IMR-90 (cell line): ENCODE measurements at regions not wholly inside any gene's neighbourhood (a gene's known extent, or its start where the extent isn't known, plus 50 kb on each side); places are given as distances from the start of the nearest gene placed in this dataset.

Experiments used
- ATAC-seq: fragments of 200-7000 bp; cut with Tn5 transposase; 2 replicates; pipeline ENCODE4 v1.9.1; 2020; ENCODE audit warnings: low read depth, mild to moderate bottlenecking, moderate library complexity
- BruUV-seq: library from RNA; stranded (reverse); fragments of 400-500 nt; replicated peaks from 2 replicates; lab custom pipeline; 2021; lab: Mats Ljungman, UMichigan
- CTCF ChIA-PET: fragments of 300-600 bp; formaldehyde crosslinking; extraction: SDS; loops from one replicate; lab custom pipeline; 2021; ENCODE audit warnings: antibody characterized with exemption; lab: Yijun Ruan, JAX
- POLR2A ChIA-PET: fragments of 300-600 bp; sonication (Branson Sonifier 250); formaldehyde crosslinking; loops from one replicate; lab custom pipeline; 2022; ENCODE audit warnings: antibody characterized with exemption; ENCODE audit not compliant: unreplicated experiment; lab: Charles Lee
- DNase-seq: peaks from one replicate; pipeline ENCODE4 v3.0.0; 2013
- H2AFZ ChIP-seq: replicated peaks from 2 replicates; pipeline ENCODE3; 2013; ENCODE audit warnings: low read length, mild to moderate bottlenecking; ENCODE audit not compliant: poor library complexity
- H2AK5ac ChIP-seq: 2 replicates; pipeline ENCODE4 v1.6.1; 2013; ENCODE audit warnings: low read depth, low read length, inconsistent platforms
- H2AK9ac ChIP-seq: replicated peaks from 2 replicates; pipeline ENCODE3; 2013; ENCODE audit warnings: mild to moderate bottlenecking, low read depth, low read length, moderate library complexity; ENCODE audit not compliant: poor library complexity
- H2BK120ac ChIP-seq: 2 replicates; pipeline ENCODE4 v1.6.1; 2013; ENCODE audit warnings: low read depth, low read length, inconsistent platforms
- H2BK15ac ChIP-seq: 3 replicates; pipeline ENCODE4 v1.6.1; 2013; ENCODE audit warnings: low read depth, low read length, inconsistent platforms
- H2BK20ac ChIP-seq: 2 replicates; pipeline ENCODE4 v1.6.1; 2013; ENCODE audit warnings: low read depth, mild to moderate bottlenecking, inconsistent platforms, low read length, moderate library complexity
- H2BK5ac ChIP-seq: 2 replicates; pipeline ENCODE4 v1.6.1; 2013; ENCODE audit warnings: mild to moderate bottlenecking, low read depth, low read length, inconsistent platforms; ENCODE audit not compliant: poor library complexity, severe bottlenecking
- H3K14ac ChIP-seq: replicated peaks from 2 replicates; pipeline ENCODE4 v1.6.1; 2013; ENCODE audit warnings: low read depth, low read length, inconsistent platforms
- H3K18ac ChIP-seq: 2 replicates; pipeline ENCODE4 v1.6.1; 2013; ENCODE audit warnings: low read depth, low read length, control low read depth
- H3K23ac ChIP-seq: 2 replicates; pipeline ENCODE4 v1.6.1; 2013; ENCODE audit warnings: low read depth, low read length, inconsistent platforms
- H3K27ac ChIP-seq: 2 replicates; pipeline ENCODE4 v1.5.1; 2013; ENCODE audit warnings: mild to moderate bottlenecking, control low read depth, low read length; ENCODE audit not compliant: insufficient read depth
- H3K27me3 ChIP-seq: 2 replicates; pipeline ENCODE4 v1.6.1; 2013; ENCODE audit warnings: low read length; ENCODE audit not compliant: control insufficient read depth, insufficient read depth
- H3K36me3 ChIP-seq: 2 replicates; pipeline ENCODE4 v1.6.1; 2013; ENCODE audit warnings: low read length, mixed read lengths; ENCODE audit not compliant: control insufficient read depth, insufficient read depth
- H3K4ac ChIP-seq: 2 replicates; pipeline ENCODE4 v1.6.1; 2013; ENCODE audit warnings: low read depth, low read length, inconsistent platforms
- H3K4me1 ChIP-seq: 2 replicates; pipeline ENCODE4 v1.6.1; 2013; ENCODE audit warnings: low read length, mixed read lengths; ENCODE audit not compliant: control insufficient read depth, insufficient read depth
- H3K4me2 ChIP-seq: 2 replicates; pipeline ENCODE4 v1.6.1; 2013; ENCODE audit warnings: low read depth, mild to moderate bottlenecking, control low read depth, low read length, moderate library complexity
- H3K4me3 ChIP-seq: 2 replicates; pipeline ENCODE4 v1.5.1; 2013; ENCODE audit warnings: low read depth, mild to moderate bottlenecking, control low read depth, low read length, moderate library complexity; ENCODE audit not compliant: insufficient read depth
- H3K56ac ChIP-seq: 2 replicates; pipeline ENCODE4 v1.6.1; 2013; ENCODE audit warnings: low read length, inconsistent platforms; ENCODE audit not compliant: insufficient read depth; ENCODE audit errors: extremely low read depth
- H3K79me1 ChIP-seq, 2 experiments: 2 replicates each; pipeline ENCODE4 v1.6.1; 2013; ENCODE audit warnings: low read length in 2 of 2, inconsistent platforms in 1 of 2, low read depth in 1 of 2
- H3K9ac ChIP-seq: 2 replicates; pipeline ENCODE4 v1.6.1; 2013; ENCODE audit warnings: low read depth, low read length, control low read depth
- H3K9me1 ChIP-seq: 2 replicates; pipeline ENCODE4 v1.6.1; 2013; ENCODE audit warnings: low read length, inconsistent platforms; ENCODE audit not compliant: insufficient read depth
- H3K9me3 ChIP-seq: 2 replicates; pipeline ENCODE4 v1.6.1; 2013; ENCODE audit warnings: low read length; ENCODE audit not compliant: control insufficient read depth, insufficient read depth
- H4K20me1 ChIP-seq: 2 replicates; pipeline ENCODE4 v1.6.1; 2013; ENCODE audit warnings: low read length, inconsistent platforms; ENCODE audit not compliant: insufficient read depth
- H4K5ac ChIP-seq: 2 replicates; pipeline ENCODE4 v1.6.1; 2013; ENCODE audit warnings: mild to moderate bottlenecking, low read depth, low read length, control low read depth
- H4K8ac ChIP-seq, 2 experiments: 2 replicates each; pipeline ENCODE4 v1.6.1; 2013; ENCODE audit warnings: low read depth in 2 of 2, low read length in 2 of 2, control low read depth in 1 of 2, inconsistent platforms in 1 of 2
- H4K91ac ChIP-seq: 2 replicates; pipeline ENCODE4 v1.6.1; 2013; ENCODE audit warnings: low read depth, low read length, inconsistent platforms; ENCODE audit not compliant: insufficient read depth
- BHLHE40 ChIP-seq: fragments of 150-350 bp; IDR thresholded peaks from 2 replicates; pipeline ENCODE4 v1.6.1; 2016; ENCODE audit warnings: mild to moderate bottlenecking, low read depth, low read length
- CEBPB ChIP-seq: IDR thresholded peaks from 2 replicates; pipeline ENCODE4 v1.6.1; 2012; ENCODE audit warnings: low read depth, low read length, improper control_type of control experiment
- CHD1 ChIP-seq: IDR thresholded peaks from 2 replicates; pipeline ENCODE4 v1.6.1; 2012; ENCODE audit warnings: low read depth, low read length, improper control_type of control experiment
- FOS ChIP-seq: fragments of 150-350 bp; IDR thresholded peaks from 2 replicates; pipeline ENCODE4 v1.6.1; 2016; ENCODE audit warnings: low read depth, low read length
- MAFK ChIP-seq: IDR thresholded peaks from 2 replicates; pipeline ENCODE4 v1.6.1; 2012; ENCODE audit warnings: low read depth, low read length, improper control_type of control experiment
- MAZ ChIP-seq: IDR thresholded peaks from 2 replicates; pipeline ENCODE4 v1.6.1; 2012; ENCODE audit warnings: low read depth, mild to moderate bottlenecking, low read length, improper control_type of control experiment, moderate library complexity, borderline replicate concordance
- MXI1 ChIP-seq: IDR thresholded peaks from 2 replicates; pipeline ENCODE4 v1.6.1; 2012; ENCODE audit warnings: low read depth, mild to moderate bottlenecking, low read length, moderate library complexity, borderline replicate concordance
- NFE2L2 ChIP-seq: fragments of 150-350 bp; IDR thresholded peaks from 2 replicates; pipeline ENCODE4 v1.6.1; 2016; ENCODE audit warnings: low read depth, mild to moderate bottlenecking, low read length
- POLR2A ChIP-seq: IDR thresholded peaks from 2 replicates; pipeline ENCODE4 v1.6.1; 2012; ENCODE audit warnings: mild to moderate bottlenecking, low read depth, low read length
- RAD21 ChIP-seq: IDR thresholded peaks from 2 replicates; pipeline ENCODE4 v1.6.1; 2012; ENCODE audit warnings: low read length, improper control_type of control experiment
- RCOR1 ChIP-seq: IDR thresholded peaks from 2 replicates; pipeline ENCODE4 v1.6.1; 2012; ENCODE audit warnings: mild to moderate bottlenecking, low read length, improper control_type of control experiment; ENCODE audit not compliant: insufficient replicate concordance
- RFX5 ChIP-seq: IDR thresholded peaks from 2 replicates; pipeline ENCODE4 v1.8.0; 2012; ENCODE audit warnings: low read depth, mild to moderate bottlenecking, low read length, moderate library complexity
- SMC3 ChIP-seq: fragments of 150-350 bp; IDR thresholded peaks from 2 replicates; pipeline ENCODE4 v1.6.1; 2016; ENCODE audit warnings: low read depth, mild to moderate bottlenecking, antibody characterized with exemption, low read length, moderate library complexity
- WGBS, 2 experiments: methylation state at CpG; one replicate each; pipeline versions ENCODE4 v1.1.5 to v1.1.7; 2013; ENCODE audit warnings: missing lambda C conversion rate in 2 of 2; ENCODE audit not compliant: insufficient read length in 1 of 2; ENCODE audit errors: extremely low coverage in 2 of 2; 5-methylcytosine and 5-hydroxymethylcytosine counted together
- dilution Hi-C: fragments of 300-500 bp; cut with HindIII; formaldehyde crosslinking; loops from one replicate; pipeline ENCODE4 v1.14.3; 2018; ENCODE audit warnings: low sequenced_read_pairs; ENCODE audit not compliant: unreplicated experiment
- in situ Hi-C: fragments of 300-500 bp; cut with MboI; formaldehyde crosslinking; loops from 3 replicates; pipeline ENCODE4 v1.14.3; 2019; ENCODE audit warnings: low sequenced_read_pairs, inconsistent platforms, mixed read lengths
- intact Hi-C: fragments of 100-400 bp; cut with micrococcal nuclease; formaldehyde crosslinking; loops from 2 replicates; pipeline ENCODE4 v1.10.0; 2022
- TF ChIP-seq, protein P1 (sequence below): conservative IDR thresholded peaks from 2 replicates; pipeline ENCODE4 v1.5.1; 2012; ENCODE audit warnings: mild to moderate bottlenecking, low read depth, low read length, improper control_type of control experiment
- TF ChIP-seq, protein P2 (sequence below): fragments of 150-350 bp; IDR thresholded peaks from 2 replicates; pipeline ENCODE4 v1.6.1; 2016; ENCODE audit warnings: low read depth, mild to moderate bottlenecking, low read length, moderate library complexity, borderline replicate concordance
- TF ChIP-seq, protein P3 (sequence below): fragments of 150-350 bp; IDR thresholded peaks from 2 replicates; pipeline ENCODE4 v1.6.1; 2017; ENCODE audit warnings: mild to moderate bottlenecking, antibody characterized with exemption, low read length, low read depth

DNA sequence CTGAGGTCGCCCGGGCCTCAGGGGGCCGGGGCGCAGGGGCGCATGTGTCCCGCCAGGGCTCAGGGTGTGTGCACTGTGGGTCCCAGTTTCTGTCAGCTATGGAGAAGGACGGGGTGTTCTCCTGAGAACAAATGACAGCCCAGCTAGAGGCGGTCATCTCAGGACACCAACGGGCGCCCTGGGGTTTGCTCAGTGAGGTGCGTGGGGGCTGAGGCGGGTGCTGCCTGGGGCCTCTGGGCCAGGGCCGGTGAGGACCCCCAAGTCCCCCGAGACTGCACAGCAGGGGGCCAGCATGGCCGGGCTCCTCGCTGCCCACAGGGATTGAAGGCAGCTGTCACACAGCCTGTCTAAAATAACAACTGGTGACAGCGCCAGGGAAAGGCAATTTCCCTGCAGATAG, 808.8 kb upstream of the SOX11 start:
- no peaks in the 10 kb centered on the region for H4K20me1 ChIP-seq
- TF ChIP-seq NFE2L2 (no peak), MAFK (no peak), CHD1 (no peak), SMC3 (no peak), MAZ (no peak), RAD21 (no peak), POLR2A (no peak), FOS (no peak), RFX5 (no peak), MXI1 (no peak), RCOR1 (no peak), CEBPB (no peak), BHLHE40 (no peak)
- TF ChIP-seq, protein P1, sequence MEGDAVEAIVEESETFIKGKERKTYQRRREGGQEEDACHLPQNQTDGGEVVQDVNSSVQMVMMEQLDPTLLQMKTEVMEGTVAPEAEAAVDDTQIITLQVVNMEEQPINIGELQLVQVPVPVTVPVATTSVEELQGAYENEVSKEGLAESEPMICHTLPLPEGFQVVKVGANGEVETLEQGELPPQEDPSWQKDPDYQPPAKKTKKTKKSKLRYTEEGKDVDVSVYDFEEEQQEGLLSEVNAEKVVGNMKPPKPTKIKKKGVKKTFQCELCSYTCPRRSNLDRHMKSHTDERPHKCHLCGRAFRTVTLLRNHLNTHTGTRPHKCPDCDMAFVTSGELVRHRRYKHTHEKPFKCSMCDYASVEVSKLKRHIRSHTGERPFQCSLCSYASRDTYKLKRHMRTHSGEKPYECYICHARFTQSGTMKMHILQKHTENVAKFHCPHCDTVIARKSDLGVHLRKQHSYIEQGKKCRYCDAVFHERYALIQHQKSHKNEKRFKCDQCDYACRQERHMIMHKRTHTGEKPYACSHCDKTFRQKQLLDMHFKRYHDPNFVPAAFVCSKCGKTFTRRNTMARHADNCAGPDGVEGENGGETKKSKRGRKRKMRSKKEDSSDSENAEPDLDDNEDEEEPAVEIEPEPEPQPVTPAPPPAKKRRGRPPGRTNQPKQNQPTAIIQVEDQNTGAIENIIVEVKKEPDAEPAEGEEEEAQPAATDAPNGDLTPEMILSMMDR, result no peak
- TF ChIP-seq, protein P2, sequence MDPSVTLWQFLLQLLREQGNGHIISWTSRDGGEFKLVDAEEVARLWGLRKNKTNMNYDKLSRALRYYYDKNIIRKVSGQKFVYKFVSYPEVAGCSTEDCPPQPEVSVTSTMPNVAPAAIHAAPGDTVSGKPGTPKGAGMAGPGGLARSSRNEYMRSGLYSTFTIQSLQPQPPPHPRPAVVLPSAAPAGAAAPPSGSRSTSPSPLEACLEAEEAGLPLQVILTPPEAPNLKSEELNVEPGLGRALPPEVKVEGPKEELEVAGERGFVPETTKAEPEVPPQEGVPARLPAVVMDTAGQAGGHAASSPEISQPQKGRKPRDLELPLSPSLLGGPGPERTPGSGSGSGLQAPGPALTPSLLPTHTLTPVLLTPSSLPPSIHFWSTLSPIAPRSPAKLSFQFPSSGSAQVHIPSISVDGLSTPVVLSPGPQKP, result no peak
- TF ChIP-seq, protein P3, sequence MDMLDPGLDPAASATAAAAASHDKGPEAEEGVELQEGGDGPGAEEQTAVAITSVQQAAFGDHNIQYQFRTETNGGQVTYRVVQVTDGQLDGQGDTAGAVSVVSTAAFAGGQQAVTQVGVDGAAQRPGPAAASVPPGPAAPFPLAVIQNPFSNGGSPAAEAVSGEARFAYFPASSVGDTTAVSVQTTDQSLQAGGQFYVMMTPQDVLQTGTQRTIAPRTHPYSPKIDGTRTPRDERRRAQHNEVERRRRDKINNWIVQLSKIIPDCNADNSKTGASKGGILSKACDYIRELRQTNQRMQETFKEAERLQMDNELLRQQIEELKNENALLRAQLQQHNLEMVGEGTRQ, result no peak
- H2AFZ ChIP-seq, result no peak overlapping the region
- no peak overlapping the region for H3K56ac ChIP-seq
- ATAC-seq (no peak), DNase-seq (no peak)
- no peak overlapping the region for H3K14ac ChIP-seq
- dilution Hi-C loops, result no loop called here
- no peak overlapping the region for H2AK5ac ChIP-seq
- intact Hi-C loops, result no loop called here
- H3K27me3 ChIP-seq, result no peaks in the 10 kb centered on the region
- H3K9ac ChIP-seq, result no peak overlapping the region
- in situ Hi-C loops, result no loop called here
- H2BK20ac ChIP-seq, result no peak overlapping the region
- POLR2A ChIA-PET, result no interaction called here
- H3K4me1 ChIP-seq, result no peaks in the 10 kb centered on the region
- no peak overlapping the region for H2BK15ac ChIP-seq
- CTCF ChIA-PET, result interaction anchor here (0.6 kb wide), 1 partner anchor 285 kb away, joined by 5 read pairs; no protein-coding TSS in a partner anchor
- H3K9me1 ChIP-seq, result no peaks in the 10 kb centered on the region
- BruUV-seq, result no TSS peak
- no peak overlapping the region for H2BK120ac ChIP-seq
- no peaks in the 10 kb centered on the region for H3K79me1 ChIP-seq
- no peaks in the 10 kb centered on the region for H3K36me3 ChIP-seq
- H4K8ac ChIP-seq, result no peak overlapping the region
- peaks cover 16% of the 10 kb centered on the region for H3K9me3 ChIP-seq
- no peak overlapping the region for H3K27ac ChIP-seq
- no peak overlapping the region for H4K91ac ChIP-seq
- H3K4me3 ChIP-seq, result no peak overlapping the region
- no peak overlapping the region for H3K23ac ChIP-seq
- WGBS, 2 experiments, result 83% methylated on average over 8 of the region's 17 CpGs; no CpG with 5 or more reads in 1 of the 2 experiments
- no peak overlapping the region for H3K18ac ChIP-seq
- H4K5ac ChIP-seq, result no peak overlapping the region
- no peak overlapping the region for H2BK5ac ChIP-seq
- no peak overlapping the region for H3K4ac ChIP-seq
- H2AK9ac ChIP-seq, result no peak overlapping the region
- no peak overlapping the region for H3K4me2 ChIP-seq
